G401 (cell line): ENCODE measurements at regions not wholly inside any gene's neighbourhood (a gene's known extent, or its start where the extent isn't known, plus 50 kb on each side); places are given as distances from the start of the nearest gene placed in this dataset.
A peak's percentile ranks its signal among the peaks of the same experiment; 100 is the strongest.

ENCODE experiments used
- DNase-seq: peaks from one replicate; pipeline ENCODE4 v3.0.0-alpha.2; 2015; ENCODE audit warnings: low spot score
- in situ Hi-C: cut with HindIII; loops from 2 replicates; pipeline ENCODE4 v1.10.0; 2016; ENCODE audit warnings: low sequenced_read_pairs, mixed read lengths

GRCh38 chr3:41094351-41094750, 105.0 kb upstream of the CTNNB1 start:
- DNase-seq = peak; percentile 67
- in situ Hi-C loops = no loop called here

- in situ Hi-C loops = no loop called here
- DNase-seq = no peak
These were observed 103.6 kb upstream of the CTNNB1 start for GRCh38 chr3:41095702-41096101.

DNA sequence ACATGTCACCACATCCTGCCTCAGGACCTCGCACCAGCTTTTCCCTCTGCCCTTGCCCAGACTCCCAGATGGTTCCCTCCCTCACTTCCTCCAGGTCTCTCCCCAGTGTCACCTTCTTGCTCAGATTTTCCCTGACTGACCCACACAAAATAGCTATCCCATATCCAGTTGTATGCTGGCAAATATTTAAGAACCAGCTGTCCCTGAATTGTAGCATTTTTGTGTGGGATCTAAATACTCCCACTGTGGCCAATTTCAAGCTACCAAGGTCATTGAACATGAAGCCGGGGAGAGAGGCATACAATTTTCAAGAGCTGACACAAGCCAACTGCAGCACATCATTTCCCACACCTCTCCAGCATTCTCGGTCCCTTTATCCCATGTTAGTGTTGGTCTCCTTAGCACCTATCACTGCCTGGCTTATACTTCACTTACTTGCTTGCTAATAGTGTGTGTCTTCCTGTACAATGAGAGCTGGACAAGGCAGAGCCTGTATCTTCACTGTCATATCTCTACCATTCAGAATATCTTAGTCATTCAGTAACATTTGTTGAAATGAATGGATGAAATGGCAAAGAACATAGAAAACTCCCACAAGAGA, 101.3 kb upstream of the CTNNB1 start:
- in situ Hi-C loops = no loop called here
- no peak for DNase-seq

- DNase-seq = no peak
- in situ Hi-C loops = no loop called here
These were observed 98.1 kb upstream of the CTNNB1 start for GRCh38 chr3:41101231-41101630.

- DNase-seq = no peak
- in situ Hi-C loops = no loop called here
These were observed 97.2 kb upstream of the CTNNB1 start for GRCh38 chr3:41102053-41102556.

DNA sequence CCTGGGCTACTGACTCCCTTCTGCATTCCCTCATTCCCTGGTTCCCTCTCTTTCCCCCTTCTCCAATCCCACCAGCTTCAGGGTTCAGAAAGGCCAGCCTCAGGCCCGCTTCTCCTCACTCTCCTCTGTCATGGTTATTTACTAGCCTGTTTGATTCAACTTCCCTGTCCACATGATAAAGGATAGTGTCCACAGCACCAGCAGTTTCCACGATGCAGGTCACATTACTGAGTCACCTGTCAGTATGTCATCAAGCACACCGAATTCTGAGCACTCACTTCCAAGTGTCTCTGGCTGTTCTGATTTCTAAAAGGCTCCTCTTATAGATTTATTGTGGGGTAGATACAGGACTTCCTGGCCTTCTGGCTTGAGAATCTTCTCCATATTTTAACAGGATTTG, 96.6 kb upstream of the CTNNB1 start:
- in situ Hi-C loops = no loop called here

DNA sequence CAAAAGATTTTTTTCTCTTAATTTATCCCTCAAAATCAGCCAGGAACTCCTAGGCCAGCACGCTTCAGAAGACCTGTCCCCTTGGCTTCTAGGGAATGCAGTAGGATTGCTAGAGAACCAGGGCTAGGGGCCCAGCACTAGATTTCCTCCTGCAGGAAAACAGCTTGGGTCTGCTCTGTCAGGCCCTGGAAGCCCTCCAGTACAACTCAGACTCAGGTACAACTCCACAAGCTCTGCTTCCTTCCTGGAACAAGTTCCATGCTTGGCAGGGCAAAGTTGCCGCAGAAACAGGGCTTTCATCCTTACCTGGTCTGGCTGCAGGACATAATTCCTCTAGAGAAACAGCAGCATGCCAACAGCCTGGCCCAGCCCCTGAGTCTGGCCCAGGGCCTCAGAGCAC, 96.1 kb upstream of the CTNNB1 start:
- peak; percentile 82 for DNase-seq
- in situ Hi-C loops = no loop called here

More for the DNA sequence above, 96.6 kb upstream of the CTNNB1 start:
- DNase-seq = no peak

DNA sequence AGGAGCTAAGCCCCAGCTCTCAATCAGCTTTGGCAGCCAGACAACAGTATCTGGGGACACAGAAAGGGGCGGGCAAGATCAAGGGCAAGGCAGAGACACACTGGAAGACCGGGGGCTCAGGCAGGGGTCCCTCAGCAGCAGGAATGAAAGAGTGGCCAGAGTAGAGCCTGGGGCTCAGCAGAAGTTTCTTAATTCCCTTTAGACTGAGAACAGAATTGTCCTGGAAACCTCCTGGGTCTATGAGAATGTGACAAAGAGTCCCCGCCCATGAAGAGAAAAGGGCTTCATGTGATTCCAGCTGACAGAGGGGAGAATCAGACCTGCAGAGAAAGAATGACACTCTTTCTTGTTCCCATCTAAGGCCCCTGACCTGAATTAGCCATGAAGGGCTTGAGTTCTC, 95.2 kb upstream of the CTNNB1 start:
- DNase-seq = no peak
- in situ Hi-C loops = no loop called here

- in situ Hi-C loops = no loop called here
- no peak for DNase-seq
These were observed 92.6 kb upstream of the CTNNB1 start for GRCh38 chr3:41106691-41107090.

- DNase-seq = no peak
- in situ Hi-C loops = no loop called here
These were observed 88.3 kb upstream of the CTNNB1 start for GRCh38 chr3:41111011-41111410.

GRCh38 chr3:41112466-41112865, 86.8 kb upstream of the CTNNB1 start:
- in situ Hi-C loops = no loop called here
- DNase-seq = no peak

GRCh38 chr3:41115069-41115468, 84.2 kb upstream of the CTNNB1 start:
- no peak for DNase-seq
- in situ Hi-C loops = no loop called here

GRCh38 chr3:41116851-41117250, 82.5 kb upstream of the CTNNB1 start:
- DNase-seq = no peak
- in situ Hi-C loops = no loop called here

GRCh38 chr3:41117398-41117870, 81.9 kb upstream of the CTNNB1 start:
- DNase-seq = no peak
- in situ Hi-C loops = no loop called here

DNA sequence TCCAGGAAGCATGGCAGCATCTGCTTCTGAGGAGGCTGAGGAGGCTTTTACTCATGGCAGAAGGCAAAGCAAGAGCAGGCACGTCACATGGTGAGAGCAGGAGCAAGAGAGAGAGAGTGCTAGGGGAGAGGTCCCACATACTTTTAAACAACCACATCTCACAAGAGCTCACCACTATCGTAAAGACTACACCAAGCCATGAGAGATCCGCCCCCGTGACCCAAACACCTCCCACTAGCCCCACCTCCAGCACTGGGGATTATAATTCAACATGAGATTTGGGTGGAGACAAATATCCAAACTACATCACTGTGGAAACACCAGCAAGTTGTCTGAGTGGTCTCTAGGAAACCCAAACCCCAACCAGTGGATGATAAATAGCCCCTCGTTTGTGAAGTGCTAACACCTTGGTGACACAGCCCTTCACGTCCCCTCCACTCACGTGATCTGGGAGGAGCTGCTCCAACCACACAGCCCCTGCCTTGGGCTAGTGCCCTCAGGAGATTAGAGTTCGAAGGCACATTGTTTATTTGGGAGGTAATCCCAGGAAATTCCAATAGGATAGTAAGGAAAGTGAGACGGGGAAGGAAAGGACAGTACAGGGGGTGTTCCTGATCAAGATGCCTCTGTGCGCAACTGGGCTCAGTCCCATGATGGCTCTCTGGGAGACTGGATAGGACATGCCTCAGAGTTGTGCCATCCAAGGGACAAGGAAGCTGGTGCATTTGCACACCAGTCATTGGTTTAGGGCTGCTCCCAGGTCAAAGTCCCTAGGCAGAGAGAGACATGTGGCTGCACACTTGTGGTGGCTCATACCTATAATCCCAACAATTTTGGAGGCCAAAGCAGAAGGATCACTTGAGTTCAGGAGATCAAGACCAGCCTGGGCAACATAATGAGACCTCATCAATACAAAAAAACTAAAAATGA, 80.6 kb upstream of the CTNNB1 start:
- in situ Hi-C loops = no loop called here
- DNase-seq = no peak

- DNase-seq = peak; percentile 48
These were observed 78.8 kb upstream of the CTNNB1 start for GRCh38 chr3:41120460-41120859.

DNA sequence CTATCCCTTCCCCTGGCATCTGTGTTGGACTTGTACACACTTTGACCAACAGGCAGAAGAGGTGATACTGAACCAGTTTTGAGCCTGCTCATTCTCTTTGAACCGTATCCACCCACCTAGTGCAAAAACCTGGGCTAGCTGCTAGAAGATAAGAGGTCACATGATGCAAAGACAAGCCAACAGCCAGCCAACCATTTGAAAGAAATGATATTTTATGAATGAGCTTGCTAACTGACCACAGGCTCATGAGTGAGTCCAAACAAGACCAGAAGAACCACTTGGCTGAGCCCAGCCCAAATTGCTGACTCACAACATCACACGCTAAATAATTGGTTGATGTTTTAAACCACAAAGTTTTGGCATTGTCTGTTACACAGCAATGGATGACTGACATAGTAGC, 74.0 kb upstream of the CTNNB1 start:
- in situ Hi-C loops = no loop called here
- no peak for DNase-seq

More at GRCh38 chr3:41120460-41120859, 78.8 kb upstream of the CTNNB1 start:
- in situ Hi-C loops = no loop called here

GRCh38 chr3:41126472-41126871, 72.8 kb upstream of the CTNNB1 start:
- in situ Hi-C loops = no loop called here
- DNase-seq = peak; percentile 59

DNA sequence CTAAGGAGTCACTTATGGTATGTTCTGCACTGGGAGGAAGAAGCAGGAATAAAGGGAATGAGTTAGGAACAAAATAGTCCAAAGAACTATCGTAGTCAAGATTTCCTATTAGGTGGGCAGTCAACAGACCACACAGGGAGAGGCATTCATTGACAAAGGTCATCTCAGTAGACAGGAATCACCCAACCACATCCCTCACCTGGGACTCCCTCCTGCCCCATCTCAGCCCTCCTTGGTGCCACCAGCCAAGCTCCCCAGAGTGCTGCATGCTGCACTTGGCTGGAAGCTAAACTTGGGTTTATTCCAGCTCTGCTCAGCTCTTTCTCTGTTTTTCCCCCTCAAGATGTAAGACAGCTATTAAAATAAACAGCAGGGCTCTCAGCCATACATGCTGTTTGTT, 72.3 kb upstream of the CTNNB1 start:
- in situ Hi-C loops = no loop called here
- no peak for DNase-seq

DNA sequence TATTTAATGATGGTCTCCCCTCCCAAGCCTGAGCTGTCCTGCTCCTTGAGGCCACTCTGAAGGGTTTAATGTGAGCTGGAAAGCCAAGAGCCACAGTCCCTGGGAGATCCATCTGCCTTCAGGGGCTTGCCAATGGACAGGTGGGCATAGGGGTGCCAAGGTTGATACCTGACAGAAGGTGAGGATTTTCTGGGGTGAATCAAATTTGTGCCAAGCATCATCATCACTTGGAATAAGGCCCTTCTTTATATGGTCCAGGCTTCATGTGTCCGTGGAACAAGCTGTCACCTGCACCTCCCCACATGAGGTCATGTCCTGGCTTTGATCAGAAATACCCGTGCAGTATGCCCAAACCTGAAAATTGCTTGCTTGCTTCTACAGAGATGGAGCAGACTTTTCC, 71.9 kb upstream of the CTNNB1 start:
- in situ Hi-C loops = no loop called here
- DNase-seq = peak; percentile 98
